KOPT-K1 (cell line): ENCODE measurements at regions not wholly inside any gene's neighbourhood (a gene's known extent, or its start where the extent isn't known, plus 50 kb on each side); places are given as distances from the start of the nearest gene placed in this dataset.

ENCODE experiments used
- H3K27ac ChIP-seq: fragments of 200-600 bp; sonication (generic); 2 replicates; pipeline ENCODE4 v1.5.1; 2016; ENCODE audit warnings: antibody characterized with exemption, mild to moderate bottlenecking, low read depth, low read length; ENCODE audit not compliant: poor library complexity, severe bottlenecking
- H3K36me3 ChIP-seq: fragments of 200-600 bp; sonication (generic); 2 replicates; pipeline ENCODE4 v1.5.1; 2017; ENCODE audit warnings: antibody characterized with exemption, mild to moderate bottlenecking, low read length, moderate library complexity; ENCODE audit not compliant: insufficient read depth
- H3K9me3 ChIP-seq: fragments of 200-600 bp; sonication (generic); 2 replicates; pipeline ENCODE4 v1.5.1; 2017; ENCODE audit warnings: antibody characterized with exemption, low read length, mild to moderate bottlenecking; ENCODE audit not compliant: insufficient read depth, poor library complexity, severe bottlenecking

DNA sequence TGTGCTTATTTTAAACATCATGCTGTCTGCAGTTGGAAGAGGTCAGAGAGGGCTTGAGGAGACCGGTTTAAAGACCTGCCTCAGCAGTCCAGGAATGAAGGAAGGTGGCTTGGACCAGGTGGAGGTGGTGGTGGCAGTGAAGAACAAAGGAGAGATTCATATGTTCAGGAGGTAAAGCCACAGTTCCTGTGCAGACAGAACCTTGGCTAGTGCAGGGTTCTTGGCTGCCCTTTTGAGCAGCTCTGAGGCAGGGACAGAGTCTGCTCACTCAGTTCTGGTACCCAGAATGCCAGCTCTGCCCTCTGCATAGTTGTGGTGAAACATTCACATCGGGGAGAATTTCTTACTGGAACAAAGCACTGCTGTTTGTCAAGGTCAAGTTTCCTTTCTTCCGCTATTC, 669.7 kb upstream of the HS6ST1 start:
- H3K27ac ChIP-seq, result no peak overlapping the region
- no peaks in the 10 kb centered on the region for H3K9me3 ChIP-seq
- H3K36me3 ChIP-seq, result no peaks in the 10 kb centered on the region

DNA sequence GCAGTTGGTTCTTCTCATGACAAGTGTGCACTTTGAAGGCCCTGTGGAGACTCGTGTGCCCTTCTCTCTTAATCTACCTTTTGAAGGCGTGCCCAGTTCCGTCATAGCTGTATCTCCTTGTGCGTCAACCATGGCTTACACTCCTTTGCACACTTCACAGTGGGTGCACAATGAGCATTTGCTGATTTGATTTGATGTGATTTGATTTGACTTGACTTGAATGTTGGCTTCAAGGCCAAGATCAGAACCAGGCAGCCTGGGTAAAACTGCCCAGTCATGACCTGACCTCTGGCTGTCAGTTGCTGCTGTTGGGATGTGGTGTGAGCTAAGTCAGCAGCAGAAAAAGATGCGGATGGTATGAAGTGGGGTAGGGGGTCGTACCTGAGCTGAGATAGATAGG, 670.3 kb upstream of the HS6ST1 start:
- no peaks in the 10 kb centered on the region for H3K9me3 ChIP-seq
- no peak overlapping the region for H3K27ac ChIP-seq
- H3K36me3 ChIP-seq, result no peaks in the 10 kb centered on the region

DNA sequence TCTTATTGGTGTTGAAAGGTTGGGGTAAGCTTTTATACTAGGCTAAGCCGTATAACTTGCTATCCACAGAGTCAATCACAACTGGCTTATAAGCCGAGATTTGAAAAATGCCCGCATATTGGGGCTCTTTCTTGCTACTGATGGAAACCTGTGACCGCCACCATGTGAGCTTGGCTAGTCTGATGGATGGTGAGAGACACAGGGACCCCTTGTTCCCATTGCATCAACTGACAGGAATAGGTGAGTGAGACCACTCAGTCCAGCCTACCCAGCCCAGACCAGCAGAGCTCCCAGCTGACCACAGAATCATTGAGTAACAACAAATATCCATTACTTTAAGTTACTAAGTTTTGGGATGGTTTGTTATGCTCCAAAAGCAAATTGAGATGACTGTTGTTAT, 676.4 kb upstream of the HS6ST1 start:
- no peaks in the 10 kb centered on the region for H3K36me3 ChIP-seq
- no peak overlapping the region for H3K27ac ChIP-seq
- H3K9me3 ChIP-seq, result no peaks in the 10 kb centered on the region

DNA sequence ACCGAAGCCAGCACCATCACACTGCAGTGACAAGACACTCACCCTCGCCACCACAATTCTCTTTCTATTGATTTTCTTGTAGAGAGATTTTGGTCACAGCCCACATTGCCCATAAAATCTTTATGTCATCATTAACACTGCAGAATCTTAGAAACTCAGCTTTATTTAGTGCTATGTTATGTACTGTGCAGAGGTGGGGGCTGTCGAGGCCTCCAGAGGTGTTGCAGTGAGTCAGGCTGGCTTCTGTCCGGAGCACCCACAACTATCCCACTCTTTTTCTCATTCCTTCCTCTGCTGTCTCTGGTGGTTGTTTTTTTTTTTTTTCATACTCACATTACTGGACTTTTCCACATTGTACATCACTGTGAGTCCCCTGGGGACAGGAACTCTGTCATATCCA, 677.4 kb upstream of the HS6ST1 start:
- Histone ChIP-seq H3K27ac (no peak overlapping the region), H3K9me3 (no peaks in the 10 kb centered on the region), H3K36me3 (no peaks in the 10 kb centered on the region)

DNA sequence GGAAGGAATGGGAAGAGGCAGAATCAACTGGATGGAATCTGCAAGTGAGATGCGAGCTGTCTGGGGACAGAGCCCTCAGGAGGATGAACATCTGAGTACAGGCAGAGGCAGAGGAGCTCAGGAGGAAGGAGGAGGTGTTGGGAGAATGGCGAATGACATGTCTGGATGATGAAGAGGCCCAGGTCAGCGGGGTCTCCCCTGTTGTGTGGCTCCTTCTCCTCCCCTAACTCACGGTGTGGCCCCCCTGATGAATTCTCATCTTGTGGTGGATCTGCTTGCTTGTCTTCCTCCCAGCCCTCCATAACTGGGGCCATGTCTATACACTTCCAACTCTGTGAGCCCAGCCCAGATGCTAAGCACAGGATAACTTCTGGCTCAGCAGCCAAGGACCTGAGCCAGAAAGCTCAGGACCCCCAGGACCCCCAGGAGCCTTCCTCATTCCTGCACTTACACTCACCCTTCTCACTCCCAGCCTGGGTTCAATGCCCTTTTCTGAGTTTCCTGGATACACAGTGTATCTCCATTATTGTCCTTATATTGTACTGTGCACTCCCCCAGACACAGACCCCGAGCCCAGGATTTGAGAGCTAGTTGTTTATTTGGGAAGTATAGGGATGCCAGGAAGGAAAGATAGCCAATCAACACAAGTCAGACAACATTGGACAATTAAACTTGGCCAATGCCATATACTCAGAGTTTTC, 678.6 kb upstream of the HS6ST1 start:
- Histone ChIP-seq H3K36me3 (no peaks in the 10 kb centered on the region), H3K27ac (no peak overlapping the region), H3K9me3 (no peaks in the 10 kb centered on the region)

DNA sequence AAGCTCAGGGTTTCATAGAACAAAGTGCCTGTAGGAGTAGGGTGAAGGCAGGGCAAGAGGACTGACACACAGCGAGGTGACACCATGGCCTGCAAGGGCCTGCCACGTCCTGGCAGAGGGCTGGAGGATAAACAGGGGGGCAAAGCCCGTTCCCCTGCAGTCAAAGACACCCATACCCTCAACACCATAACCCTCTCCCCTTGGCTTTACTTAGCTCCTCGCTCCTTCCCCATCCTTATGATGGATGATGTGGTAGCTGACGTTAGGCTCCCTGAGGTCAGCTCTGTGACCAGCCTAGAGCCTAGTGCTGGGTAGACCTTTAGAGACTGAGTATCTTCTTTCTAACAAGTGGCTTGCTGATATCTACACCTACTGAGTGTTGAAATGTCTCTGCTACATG, 683.3 kb upstream of the HS6ST1 start:
- Histone ChIP-seq H3K27ac (no peak overlapping the region), H3K36me3 (no peaks in the 10 kb centered on the region), H3K9me3 (no peaks in the 10 kb centered on the region)

DNA sequence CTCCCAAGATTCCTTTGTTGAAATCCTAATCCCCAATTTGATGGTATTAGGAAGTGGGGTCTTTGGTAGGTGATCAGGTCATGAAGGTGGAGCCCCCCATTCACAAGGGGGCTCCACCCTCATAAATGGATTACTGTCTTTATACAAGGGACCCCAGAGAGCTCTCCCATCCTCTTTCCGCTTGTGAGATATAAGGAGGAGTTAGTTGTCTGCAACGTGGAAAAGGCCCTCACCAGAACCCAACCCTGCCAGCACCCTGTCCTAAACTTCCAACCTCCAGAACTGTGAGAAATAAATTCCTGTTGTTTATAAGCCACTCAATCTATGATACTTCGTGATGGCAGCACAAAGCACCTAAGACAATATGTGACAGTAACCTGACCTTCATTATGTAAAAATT, 684.1 kb upstream of the HS6ST1 start:
- no peak overlapping the region for H3K27ac ChIP-seq
- H3K9me3 ChIP-seq, result no peaks in the 10 kb centered on the region
- no peaks in the 10 kb centered on the region for H3K36me3 ChIP-seq

DNA sequence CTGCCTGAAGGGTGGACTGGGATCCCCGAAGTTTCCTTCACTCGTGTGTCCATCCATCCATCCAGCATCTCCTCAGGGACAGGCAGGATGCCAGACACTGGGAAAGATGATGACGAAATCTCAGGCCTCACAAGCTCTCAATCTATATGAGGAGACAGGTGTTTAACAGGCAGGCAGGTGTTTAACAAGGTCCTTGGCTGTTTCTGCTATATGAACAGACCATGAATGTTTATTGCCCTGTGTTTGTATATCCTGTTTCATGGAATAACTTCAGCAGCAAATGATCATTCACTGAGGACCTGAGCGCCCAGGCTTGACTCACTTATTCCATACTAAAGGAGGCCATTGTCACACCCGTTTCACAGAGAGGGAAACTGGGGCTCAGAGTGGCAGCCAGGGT, 685.8 kb upstream of the HS6ST1 start:
- no peak overlapping the region for H3K27ac ChIP-seq
- H3K36me3 ChIP-seq, result no peaks in the 10 kb centered on the region
- no peaks in the 10 kb centered on the region for H3K9me3 ChIP-seq

DNA sequence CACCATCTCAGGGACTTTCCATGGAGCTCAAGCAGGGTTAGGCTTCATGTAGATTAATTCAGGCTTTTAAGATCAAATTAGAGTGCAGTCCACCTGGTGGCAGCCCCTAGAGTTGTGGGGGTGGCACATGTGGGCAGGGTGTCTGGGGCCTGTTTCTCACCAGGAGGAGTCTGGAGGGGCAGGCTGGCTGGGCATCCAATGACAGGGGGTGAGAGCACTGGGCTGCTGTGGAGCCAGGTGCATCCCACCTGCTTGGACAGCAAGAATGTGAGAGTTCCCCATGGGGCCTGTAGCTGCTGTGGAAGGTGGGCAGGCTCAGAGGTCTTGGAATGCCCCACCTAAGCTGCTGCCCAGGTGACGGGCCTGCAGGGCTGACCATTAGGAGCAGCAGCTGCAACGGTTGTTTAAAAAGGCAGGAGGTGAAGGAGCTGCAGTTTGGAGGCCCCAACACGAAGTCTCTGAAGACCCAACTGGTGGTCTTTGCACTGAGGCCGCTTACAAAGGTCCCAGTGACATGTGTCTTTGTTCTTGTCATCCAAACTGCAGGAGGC, 686.3 kb upstream of the HS6ST1 start:
- Histone ChIP-seq H3K36me3 (no peaks in the 10 kb centered on the region), H3K9me3 (no peaks in the 10 kb centered on the region), H3K27ac (no peak overlapping the region)

DNA sequence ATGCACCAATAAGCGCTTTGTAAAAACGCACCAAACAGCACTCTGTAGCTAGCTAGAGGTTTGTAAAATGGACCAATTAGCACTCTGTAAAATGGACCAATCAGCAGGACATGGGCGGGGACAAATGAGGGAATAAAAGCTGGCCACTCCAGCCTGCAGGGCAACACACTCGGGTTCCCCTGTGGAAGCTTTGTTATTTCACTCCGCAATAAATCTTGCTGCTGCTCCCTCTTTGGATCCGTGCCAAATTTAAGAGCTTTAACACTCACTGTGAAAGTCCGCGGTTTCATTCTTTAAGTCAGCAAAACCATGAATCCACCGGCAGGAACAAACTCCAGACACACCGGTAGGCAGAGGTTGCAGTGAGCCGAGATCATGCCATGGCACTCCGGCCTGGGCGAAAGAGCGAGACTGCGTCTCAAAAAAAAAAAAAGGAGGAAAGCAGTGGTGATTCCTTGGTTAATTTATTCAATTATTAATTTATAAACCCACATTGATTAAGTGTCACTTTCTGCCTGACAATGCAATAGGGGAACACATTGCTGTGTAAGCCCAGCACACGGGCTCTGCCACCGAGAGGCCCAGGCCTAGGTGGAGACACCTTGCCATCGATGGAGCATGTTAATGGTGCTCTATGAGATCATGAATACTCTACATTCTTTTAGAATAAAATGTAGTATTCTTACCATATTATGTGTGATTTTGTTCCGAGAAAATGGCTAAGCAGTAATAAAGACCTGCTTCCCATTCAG, 687.6 kb upstream of the HS6ST1 start:
- H3K36me3 ChIP-seq, result no peaks in the 10 kb centered on the region
- H3K27ac ChIP-seq, result no peak overlapping the region
- H3K9me3 ChIP-seq, result no peaks in the 10 kb centered on the region

DNA sequence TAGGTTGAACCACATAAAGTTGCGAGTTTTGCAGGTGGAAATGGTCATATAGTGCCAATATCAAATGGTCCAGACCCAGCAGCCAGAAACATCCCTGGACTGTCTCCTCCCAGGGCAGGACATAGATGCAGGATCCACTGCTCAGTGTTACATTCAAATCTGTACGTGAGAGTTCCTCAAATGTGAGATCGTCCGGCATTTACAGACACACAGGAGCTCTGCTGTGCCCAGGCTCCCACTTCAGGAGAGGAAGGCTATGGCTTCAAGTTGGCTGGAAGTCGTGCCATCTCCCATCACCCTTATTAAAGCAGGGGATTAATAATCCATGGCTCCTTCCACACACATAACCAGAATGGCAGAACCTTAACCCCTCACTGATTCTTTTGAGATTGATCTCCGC, 688.2 kb upstream of the HS6ST1 start:
- no peaks in the 10 kb centered on the region for H3K36me3 ChIP-seq
- no peaks in the 10 kb centered on the region for H3K9me3 ChIP-seq
- no peak overlapping the region for H3K27ac ChIP-seq

DNA sequence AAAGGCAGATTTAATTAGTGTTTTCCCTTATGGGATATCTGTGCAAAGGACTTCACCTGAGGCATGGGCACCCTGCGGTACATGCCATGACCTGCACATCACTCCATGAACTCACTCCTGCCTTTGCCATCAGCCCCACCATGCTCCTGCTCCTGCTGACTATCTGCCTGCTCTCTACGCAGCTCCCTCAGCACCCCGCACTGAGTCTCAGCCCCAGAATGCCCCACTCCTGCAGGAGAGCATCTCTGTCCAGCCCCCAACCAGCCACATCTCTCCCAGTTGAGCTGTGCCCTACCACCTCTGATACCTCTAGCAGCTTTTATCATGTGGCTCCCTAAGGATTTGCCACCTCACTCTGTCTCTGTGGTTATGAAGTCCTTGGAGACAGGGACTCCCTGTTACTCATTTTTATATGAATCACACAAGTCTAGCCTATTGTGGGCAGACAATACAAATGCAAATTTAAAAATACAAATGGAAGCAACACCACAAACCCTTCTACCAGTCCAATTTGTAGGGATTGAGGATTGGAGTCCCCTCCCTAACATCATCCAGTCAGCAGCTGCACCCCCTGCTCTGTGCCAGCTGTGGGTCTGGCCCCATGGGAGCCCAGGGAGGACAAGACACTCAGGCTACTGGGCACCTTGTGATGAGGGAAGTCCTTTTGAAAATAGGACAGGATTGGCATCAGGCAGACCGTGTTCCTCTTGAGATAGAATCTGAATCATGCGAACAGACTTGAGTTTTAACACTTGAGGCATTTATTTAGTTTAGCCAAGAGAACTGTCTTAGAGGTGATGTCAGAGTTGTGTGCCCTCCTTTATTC, 689.6 kb upstream of the HS6ST1 start:
- Histone ChIP-seq H3K9me3 (no peaks in the 10 kb centered on the region), H3K27ac (no peak overlapping the region), H3K36me3 (no peaks in the 10 kb centered on the region)

DNA sequence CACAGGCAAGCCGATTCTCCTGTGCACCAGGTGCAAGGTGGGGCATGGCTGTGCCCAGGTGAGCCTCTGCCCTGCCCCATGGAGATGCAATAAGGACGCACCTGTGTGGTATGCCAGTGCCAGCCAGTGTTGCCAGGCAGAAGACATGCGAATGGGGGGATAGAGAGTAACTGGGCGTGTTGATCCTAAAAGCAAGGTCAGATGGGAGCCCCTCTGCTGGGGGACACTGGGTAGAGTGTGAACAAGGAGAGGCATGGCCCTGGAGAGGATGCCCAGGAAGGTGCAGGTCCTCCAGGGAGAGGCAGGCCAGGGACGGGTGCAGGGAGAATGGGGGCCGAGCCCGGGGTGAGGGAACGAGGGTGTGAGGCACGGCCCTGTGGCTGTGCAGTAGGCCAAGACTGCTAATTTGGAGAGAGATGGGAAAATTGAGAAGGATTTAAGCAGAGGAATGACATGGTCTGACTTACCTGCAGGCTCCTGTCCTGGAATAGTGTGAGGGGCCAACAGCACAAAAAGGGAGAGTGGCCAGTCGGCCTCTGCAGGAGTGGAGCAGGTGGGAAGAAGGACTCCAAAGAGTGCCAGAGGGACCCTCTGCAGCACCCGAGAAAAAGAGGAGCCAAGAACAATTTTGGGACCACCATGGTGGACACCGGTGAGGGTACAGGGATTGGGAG, 690.4 kb upstream of the HS6ST1 start:
- H3K36me3 ChIP-seq, result no peaks in the 10 kb centered on the region
- no peaks in the 10 kb centered on the region for H3K9me3 ChIP-seq
- no peak overlapping the region for H3K27ac ChIP-seq

DNA sequence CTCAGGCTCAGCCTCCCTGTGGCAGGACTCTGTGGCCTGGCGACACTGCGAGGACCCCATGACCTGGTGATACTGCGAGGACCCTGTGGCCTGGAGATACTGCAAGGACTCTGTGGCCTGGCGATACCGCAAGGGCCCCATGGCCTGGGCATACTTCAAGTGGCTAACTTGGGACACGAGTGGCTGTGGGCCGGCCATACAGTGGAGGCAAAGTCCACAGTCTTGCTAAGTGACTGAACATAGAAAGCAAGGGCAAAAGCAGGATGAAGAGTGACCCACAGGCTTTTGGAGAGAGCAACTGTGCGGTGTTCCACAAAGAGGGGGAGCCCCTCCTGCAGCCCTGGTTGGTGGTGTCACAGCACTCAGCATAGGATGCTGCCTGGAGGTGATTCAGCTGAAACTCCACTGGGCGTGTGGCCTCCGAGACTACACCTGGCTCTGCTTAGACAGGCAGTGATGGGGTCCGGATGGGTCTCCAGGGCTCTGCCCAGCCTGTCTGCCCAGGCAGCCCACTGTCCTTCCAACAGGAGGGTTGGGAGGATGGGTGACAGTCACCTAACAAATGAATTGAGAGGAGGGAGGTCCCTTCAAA, 691.0 kb upstream of the HS6ST1 start:
- no peak overlapping the region for H3K27ac ChIP-seq
- H3K9me3 ChIP-seq, result no peaks in the 10 kb centered on the region
- no peaks in the 10 kb centered on the region for H3K36me3 ChIP-seq
